ENCODE measurements at regions not wholly inside any gene's neighbourhood (a gene's known extent, or its start where the extent isn't known, plus 50 kb on each side); places are given as distances from the start of the nearest gene placed in this dataset.
"Not testable (repeated sequence)": the region's sequence is repeated elsewhere in the genome, so short reads cannot be mapped to it uniquely, and the experiment has no call there.

DNA sequence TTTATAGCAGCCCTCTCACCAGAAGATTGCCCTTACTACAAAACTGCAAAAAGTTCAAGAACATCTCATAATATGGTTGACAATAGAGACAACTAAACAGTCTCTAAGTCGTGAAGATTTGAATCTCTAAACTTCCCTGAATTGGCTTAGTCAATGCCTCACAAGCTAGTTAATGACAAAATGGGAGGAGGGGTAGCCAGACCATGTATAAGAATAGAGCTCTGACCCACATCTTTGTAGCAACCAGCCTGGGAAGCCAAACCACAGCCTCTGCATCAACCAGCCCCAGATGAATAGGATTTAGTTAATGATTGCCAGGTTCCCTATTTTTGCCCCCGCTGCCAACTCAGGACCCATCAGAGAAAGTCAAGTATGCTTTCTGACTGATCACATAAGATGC, 1265.9 kb upstream of the PCDH10 start:
- WGBS (ENCODE audit: insufficient coverage, insufficient read length): no CpG with 5 or more reads among the region's 2 CpGs
- not testable (repeated sequence) for H3K27me3 ChIP-seq (ENCODE audit: control insufficient read depth, insufficient read depth, low read length)

DNA sequence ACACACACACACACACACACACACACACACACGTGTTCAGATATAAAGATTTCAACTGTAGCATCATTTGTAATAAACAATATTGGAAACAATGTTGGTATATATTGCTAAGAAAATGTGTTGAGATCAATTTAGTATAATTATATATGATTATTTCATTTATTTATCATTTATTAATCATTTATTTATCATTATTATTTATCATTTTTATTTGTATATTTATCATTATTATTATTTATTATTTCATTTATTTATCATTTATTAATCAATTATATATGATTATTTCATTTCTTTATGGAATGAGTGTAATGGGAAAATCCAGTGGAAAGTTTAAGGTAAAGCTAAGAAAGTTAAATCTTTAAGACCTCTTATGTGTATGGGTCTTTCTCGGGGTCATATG, 1223.4 kb upstream of the PCDH10 start:
- not testable (repeated sequence) for H3K27ac ChIP-seq (ENCODE audit: low read length); DNase-seq (ENCODE audit: low read depth, low spot score); H3K9me3 ChIP-seq (ENCODE audit: control insufficient read depth, insufficient read depth, low read length); H3K4me1 ChIP-seq (ENCODE audit: control insufficient read depth, insufficient read depth, low read length); H3K4me3 ChIP-seq (ENCODE audit: low read length); H3K27me3 ChIP-seq (ENCODE audit: control insufficient read depth, insufficient read depth, low read length); H3K36me3 ChIP-seq (ENCODE audit: control insufficient read depth, insufficient read depth, low read length)
- WGBS (ENCODE audit: insufficient coverage, insufficient read length): no CpG with 5 or more reads among the region's 2 CpGs

More for the DNA sequence above, 1265.9 kb upstream of the PCDH10 start:
- H3K4me3 ChIP-seq (ENCODE audit: low read length); H3K4me1 ChIP-seq (ENCODE audit: control insufficient read depth, insufficient read depth, low read length); H3K9me3 ChIP-seq (ENCODE audit: control insufficient read depth, insufficient read depth, low read length); H3K36me3 ChIP-seq (ENCODE audit: control insufficient read depth, insufficient read depth, low read length); H3K27ac ChIP-seq (ENCODE audit: low read length); DNase-seq (ENCODE audit: low read depth, low spot score): not testable (repeated sequence)

DNA sequence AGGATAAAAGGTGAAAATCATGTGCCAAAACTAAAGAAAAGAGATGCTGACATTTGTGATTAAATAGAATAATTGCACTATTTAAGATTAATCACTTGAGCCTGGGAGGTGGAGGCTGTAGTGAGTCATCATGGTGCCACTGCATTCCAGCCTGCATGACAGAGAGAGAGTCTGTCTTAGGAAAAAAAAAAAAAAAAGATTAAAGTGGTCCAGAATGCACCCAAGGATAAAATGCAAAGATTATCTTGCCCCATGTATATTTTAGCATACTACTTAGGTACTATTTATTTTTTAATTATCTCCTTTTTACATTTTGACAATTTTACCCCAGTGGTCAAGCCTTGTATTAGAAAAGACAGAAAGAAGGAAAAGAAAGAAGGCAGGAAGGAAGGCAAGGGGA, 1181.4 kb upstream of the PCDH10 start:
- H3K4me1 ChIP-seq (ENCODE audit: control insufficient read depth, insufficient read depth, low read length); DNase-seq (ENCODE audit: low read depth, low spot score); H3K36me3 ChIP-seq (ENCODE audit: control insufficient read depth, insufficient read depth, low read length); H3K4me3 ChIP-seq (ENCODE audit: low read length); H3K27me3 ChIP-seq (ENCODE audit: control insufficient read depth, insufficient read depth, low read length); H3K27ac ChIP-seq (ENCODE audit: low read length); H3K9me3 ChIP-seq (ENCODE audit: control insufficient read depth, insufficient read depth, low read length): not testable (repeated sequence)

DNA sequence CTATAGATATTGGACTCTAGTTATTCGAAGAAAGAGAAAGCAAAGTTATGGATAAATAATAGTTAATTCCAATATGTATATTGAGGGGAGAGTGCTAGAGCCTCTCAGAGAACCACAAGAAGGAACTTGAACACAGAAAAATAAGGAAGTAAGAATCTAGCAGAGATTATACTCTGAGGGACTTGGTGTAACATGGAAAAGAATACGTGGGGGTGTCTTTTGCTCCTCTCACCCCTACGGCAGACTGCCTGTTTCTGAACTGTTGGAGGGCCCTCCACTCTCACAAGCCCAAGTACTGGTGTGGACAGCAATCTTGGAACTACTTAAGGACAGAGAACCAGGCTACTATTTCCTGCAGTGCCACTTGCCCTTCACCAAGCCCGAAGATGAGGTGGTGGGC, 1174.4 kb upstream of the PCDH10 start:
- Histone ChIP-seq H3K4me1 (ENCODE audit: control insufficient read depth, insufficient read depth, low read length) (no peaks in the 10 kb centered on the region), H3K27me3 (ENCODE audit: control insufficient read depth, insufficient read depth, low read length) (no peaks in the 10 kb centered on the region), H3K9me3 (ENCODE audit: control insufficient read depth, insufficient read depth, low read length) (no peaks in the 10 kb centered on the region), H3K36me3 (ENCODE audit: control insufficient read depth, insufficient read depth, low read length) (no peaks in the 10 kb centered on the region), H3K4me3 (ENCODE audit: low read length) (no peak overlapping the region), H3K27ac (ENCODE audit: low read length) (no peak overlapping the region)
- DNase-seq (ENCODE audit: low read depth, low spot score): no peak
- WGBS (ENCODE audit: insufficient coverage, insufficient read length): no CpG with 5 or more reads among the region's 4 CpGs

DNA sequence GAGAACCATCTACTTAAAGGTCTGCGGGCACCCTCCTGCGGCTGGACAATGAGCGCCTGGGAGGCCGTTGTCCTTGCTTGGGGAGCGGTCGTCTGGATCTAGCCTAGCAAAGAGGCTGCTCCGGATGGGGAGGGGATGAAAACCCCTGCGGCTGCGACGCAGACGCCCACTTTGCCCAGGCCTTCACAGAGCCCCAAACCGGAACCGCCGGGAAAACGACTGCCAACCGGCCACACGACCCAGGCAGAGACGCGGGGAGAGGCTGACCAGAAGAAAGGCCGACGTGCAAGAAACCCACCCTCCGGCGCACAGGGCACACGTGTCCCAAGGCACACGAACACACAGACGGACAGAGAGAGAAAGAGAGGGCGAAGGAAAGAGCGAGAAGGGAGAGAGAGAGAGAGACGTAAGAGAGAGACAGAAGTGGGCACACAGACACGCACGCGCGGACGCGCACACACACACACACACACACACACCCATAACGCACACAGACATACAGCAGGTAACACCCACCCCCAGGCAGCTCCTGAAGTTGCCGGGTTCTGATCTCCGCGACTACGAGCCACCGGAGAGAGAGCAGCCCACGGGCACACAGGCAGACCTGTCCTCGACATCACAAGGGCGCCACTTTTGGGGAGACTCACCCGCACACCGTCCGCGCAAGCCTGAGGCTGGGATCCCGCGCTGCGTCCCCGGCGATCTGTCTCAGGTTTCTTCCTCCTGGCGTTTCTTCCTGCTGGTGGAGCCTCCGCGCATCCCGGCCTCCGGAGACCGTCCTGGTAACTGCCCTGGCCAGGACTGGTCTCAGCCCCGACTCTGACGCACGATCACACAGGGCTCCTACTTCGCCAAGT, 1173.6 kb upstream of the PCDH10 start:
- H3K4me3 ChIP-seq (ENCODE audit: low read length); H3K36me3 ChIP-seq (ENCODE audit: control insufficient read depth, insufficient read depth, low read length); H3K27me3 ChIP-seq (ENCODE audit: control insufficient read depth, insufficient read depth, low read length); DNase-seq (ENCODE audit: low read depth, low spot score); H3K9me3 ChIP-seq (ENCODE audit: control insufficient read depth, insufficient read depth, low read length); H3K4me1 ChIP-seq (ENCODE audit: control insufficient read depth, insufficient read depth, low read length); H3K27ac ChIP-seq (ENCODE audit: low read length): not testable (repeated sequence)
- no CpG with 5 or more reads among the region's 63 CpGs for WGBS (ENCODE audit: insufficient coverage, insufficient read length)

DNA sequence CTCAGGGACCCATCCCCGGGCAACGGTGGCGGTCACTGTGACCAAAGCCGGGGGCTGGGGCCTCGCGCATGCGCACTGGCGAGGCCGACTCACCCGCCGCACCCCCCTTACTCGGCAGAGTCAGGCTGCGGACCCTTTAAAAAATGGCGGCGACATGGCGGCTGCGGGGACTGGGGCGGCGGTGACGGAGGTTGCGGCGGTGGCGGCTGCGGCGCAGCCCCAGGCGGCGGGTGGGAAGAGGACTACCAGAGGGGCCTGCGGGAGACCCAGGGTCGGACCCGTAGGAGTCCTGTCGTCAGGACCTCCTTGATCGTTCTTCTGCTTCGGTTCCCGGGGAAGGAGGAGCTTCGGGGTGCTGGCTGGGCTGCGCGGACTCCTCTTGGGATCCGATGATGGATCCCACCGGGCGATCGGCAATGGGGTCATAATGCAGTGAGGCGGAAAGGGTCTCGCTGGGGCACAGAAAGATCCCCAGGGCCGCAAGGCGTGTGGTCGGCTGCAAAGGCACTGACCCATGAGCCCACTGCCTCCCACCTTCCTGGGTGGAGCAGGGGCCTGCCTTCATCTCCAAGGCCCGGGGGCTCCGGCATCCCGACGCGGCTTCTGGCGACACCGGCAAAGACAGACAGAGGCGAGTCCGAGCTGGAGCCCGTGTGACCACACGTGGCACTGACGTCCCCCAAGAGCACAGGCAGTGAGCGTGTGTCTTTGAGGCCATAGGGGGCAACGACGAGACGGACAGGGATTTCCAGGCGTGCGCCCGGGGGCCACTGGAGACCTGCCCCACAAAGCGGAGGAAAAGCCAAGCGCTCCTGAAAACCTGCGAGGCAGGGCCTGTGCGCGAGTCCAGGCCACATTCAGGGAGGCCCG, 1172.7 kb upstream of the PCDH10 start:
- no CpG with 5 or more reads among the region's 71 CpGs for WGBS (ENCODE audit: insufficient coverage, insufficient read length)
- not testable (repeated sequence) for H3K4me1 ChIP-seq (ENCODE audit: control insufficient read depth, insufficient read depth, low read length); H3K36me3 ChIP-seq (ENCODE audit: control insufficient read depth, insufficient read depth, low read length); H3K9me3 ChIP-seq (ENCODE audit: control insufficient read depth, insufficient read depth, low read length); H3K27me3 ChIP-seq (ENCODE audit: control insufficient read depth, insufficient read depth, low read length); H3K27ac ChIP-seq (ENCODE audit: low read length); DNase-seq (ENCODE audit: low read depth, low spot score); H3K4me3 ChIP-seq (ENCODE audit: low read length)

DNA sequence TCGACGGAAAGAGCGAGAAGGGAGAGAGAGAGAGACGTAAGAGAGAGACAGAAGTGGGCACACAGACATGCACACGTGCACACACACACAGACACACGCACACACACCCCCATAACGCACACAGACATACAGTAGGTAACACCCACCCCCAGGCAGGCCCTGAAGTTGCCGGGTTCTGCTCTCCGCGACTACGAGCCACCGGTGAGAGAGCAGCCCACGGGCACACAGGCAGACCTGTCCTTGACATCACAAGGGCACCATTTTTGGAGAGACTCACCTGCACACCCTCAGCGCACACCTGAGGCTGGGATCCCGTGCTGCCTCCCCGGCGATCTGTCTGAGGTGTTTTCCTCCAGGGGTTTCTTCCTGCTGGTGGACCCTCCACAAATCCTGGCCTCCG, 1171.0 kb upstream of the PCDH10 start:
- Histone ChIP-seq H3K27me3 (ENCODE audit: control insufficient read depth, insufficient read depth, low read length) (no peaks in the 10 kb centered on the region), H3K36me3 (ENCODE audit: control insufficient read depth, insufficient read depth, low read length) (no peaks in the 10 kb centered on the region), H3K4me3 (ENCODE audit: low read length) (no peak overlapping the region), H3K4me1 (ENCODE audit: control insufficient read depth, insufficient read depth, low read length) (no peaks in the 10 kb centered on the region), H3K9me3 (ENCODE audit: control insufficient read depth, insufficient read depth, low read length) (no peaks in the 10 kb centered on the region), H3K27ac (ENCODE audit: low read length) (no peak overlapping the region)
- DNase-seq (ENCODE audit: low read depth, low spot score): no peak
- no CpG with 5 or more reads among the region's 18 CpGs for WGBS (ENCODE audit: insufficient coverage, insufficient read length)

DNA sequence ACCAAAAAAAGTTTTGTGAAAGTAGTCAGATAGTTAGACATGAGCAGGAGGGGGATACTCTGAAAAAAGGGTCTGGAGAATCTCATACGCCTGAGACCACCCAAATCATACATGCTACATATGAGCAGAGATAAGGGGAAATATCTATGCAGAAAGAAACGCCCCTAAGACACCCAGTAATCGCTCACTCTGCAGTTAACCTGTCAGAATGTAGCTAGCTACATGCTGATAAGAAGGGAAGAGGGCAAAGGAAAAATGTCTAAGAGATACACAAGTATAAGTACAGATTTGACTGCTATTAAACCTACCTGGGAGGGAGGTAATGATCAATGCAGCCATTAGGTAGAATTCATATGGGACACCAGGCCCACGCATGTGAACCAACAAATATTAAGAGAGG, 1159.5 kb upstream of the PCDH10 start:
- WGBS (ENCODE audit: insufficient coverage, insufficient read length): no CpG with 5 or more reads among the region's 4 CpGs
- Histone ChIP-seq H3K27ac (ENCODE audit: low read length) (no peak overlapping the region), H3K9me3 (ENCODE audit: control insufficient read depth, insufficient read depth, low read length) (no peaks in the 10 kb centered on the region), H3K4me3 (ENCODE audit: low read length) (no peak overlapping the region), H3K36me3 (ENCODE audit: control insufficient read depth, insufficient read depth, low read length) (no peaks in the 10 kb centered on the region), H3K4me1 (ENCODE audit: control insufficient read depth, insufficient read depth, low read length) (no peaks in the 10 kb centered on the region), H3K27me3 (ENCODE audit: control insufficient read depth, insufficient read depth, low read length) (no peaks in the 10 kb centered on the region)
- DNase-seq (ENCODE audit: low read depth, low spot score): no peak

DNA sequence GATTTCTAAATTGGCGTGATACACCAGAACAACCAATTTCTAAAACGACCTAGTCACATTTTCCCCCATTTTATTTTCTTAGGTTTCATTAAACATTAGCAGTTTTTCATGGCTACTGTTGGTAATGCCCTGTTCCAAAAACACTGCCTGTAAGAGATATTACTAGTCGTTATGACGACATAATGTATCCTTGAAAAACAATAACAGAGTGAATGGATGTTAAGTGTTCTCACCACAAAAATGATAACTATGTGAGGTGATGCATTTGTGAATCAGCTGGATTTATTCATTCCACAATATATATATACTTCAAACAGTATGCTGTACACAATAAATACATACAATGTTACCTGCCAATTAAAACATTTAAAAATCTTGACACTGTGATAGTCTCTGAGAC, 1147.6 kb upstream of the PCDH10 start:
- DNase-seq (ENCODE audit: low read depth, low spot score): no peak
- Histone ChIP-seq H3K27me3 (ENCODE audit: control insufficient read depth, insufficient read depth, low read length) (no peaks in the 10 kb centered on the region), H3K4me3 (ENCODE audit: low read length) (no peak overlapping the region), H3K27ac (ENCODE audit: low read length) (no peak overlapping the region), H3K36me3 (ENCODE audit: control insufficient read depth, insufficient read depth, low read length) (no peaks in the 10 kb centered on the region), H3K9me3 (ENCODE audit: control insufficient read depth, insufficient read depth, low read length) (no peaks in the 10 kb centered on the region), H3K4me1 (ENCODE audit: control insufficient read depth, insufficient read depth, low read length) (no peaks in the 10 kb centered on the region)
- no CpG with 5 or more reads among the region's 4 CpGs for WGBS (ENCODE audit: insufficient coverage, insufficient read length)

DNA sequence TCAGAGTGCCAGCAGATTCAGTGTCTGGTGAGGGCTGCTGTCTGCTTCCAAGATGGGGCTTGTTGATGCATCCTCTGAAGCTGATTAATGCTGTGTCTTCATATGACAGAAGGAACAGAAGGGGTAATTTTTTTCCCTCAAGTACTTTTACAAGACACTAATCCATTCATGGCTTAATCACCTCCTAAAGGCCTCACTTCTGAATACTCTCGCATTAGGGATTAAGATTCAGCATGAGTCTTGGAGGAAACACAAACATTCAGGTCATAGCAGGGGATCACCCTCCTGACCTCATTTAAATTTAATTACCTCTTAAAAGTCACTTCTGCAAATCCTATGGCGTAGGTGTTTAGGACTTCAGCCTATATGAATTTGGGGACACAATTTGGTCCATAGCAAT, 1145.5 kb upstream of the PCDH10 start:
- WGBS (ENCODE audit: insufficient coverage, insufficient read length): no CpG with 5 or more reads among the region's 2 CpGs
- DNase-seq (ENCODE audit: low read depth, low spot score): no peak
- Histone ChIP-seq H3K27ac (ENCODE audit: low read length) (no peak overlapping the region), H3K27me3 (ENCODE audit: control insufficient read depth, insufficient read depth, low read length) (no peaks in the 10 kb centered on the region), H3K36me3 (ENCODE audit: control insufficient read depth, insufficient read depth, low read length) (no peaks in the 10 kb centered on the region), H3K9me3 (ENCODE audit: control insufficient read depth, insufficient read depth, low read length) (no peaks in the 10 kb centered on the region), H3K4me1 (ENCODE audit: control insufficient read depth, insufficient read depth, low read length) (no peaks in the 10 kb centered on the region), H3K4me3 (ENCODE audit: low read length) (no peak overlapping the region)

DNA sequence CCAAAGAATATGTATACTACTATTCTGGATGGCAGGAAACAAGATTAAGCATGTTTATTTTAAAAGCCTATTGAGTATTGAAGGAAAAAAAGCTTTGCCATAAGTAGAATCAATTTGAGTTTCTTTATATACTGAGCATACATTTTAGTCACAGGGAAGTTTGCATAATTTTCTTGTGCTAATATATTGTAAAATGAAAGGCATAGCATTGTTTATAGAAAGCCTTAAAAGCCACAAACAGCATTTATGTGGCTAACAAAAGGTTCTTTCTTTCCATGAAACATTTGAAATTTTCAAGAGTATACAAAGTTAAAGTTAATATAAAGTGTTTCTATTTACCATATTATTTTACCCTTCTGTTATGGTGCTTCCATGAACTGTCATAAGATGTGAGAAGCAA, 1133.8 kb upstream of the PCDH10 start:
- H3K9me3 ChIP-seq (ENCODE audit: control insufficient read depth, insufficient read depth, low read length): no peaks in the 10 kb centered on the region
- H3K27me3 ChIP-seq (ENCODE audit: control insufficient read depth, insufficient read depth, low read length): no peaks in the 10 kb centered on the region
- H3K4me3 ChIP-seq (ENCODE audit: low read length): no peak overlapping the region
- no peaks in the 10 kb centered on the region for H3K4me1 ChIP-seq (ENCODE audit: control insufficient read depth, insufficient read depth, low read length)
- no peak overlapping the region for H3K27ac ChIP-seq (ENCODE audit: low read length)
- H3K36me3 ChIP-seq (ENCODE audit: control insufficient read depth, insufficient read depth, low read length): no peaks in the 10 kb centered on the region
- no peak for DNase-seq (ENCODE audit: low read depth, low spot score)
